Muscle layer of colon (tissue), 2 donors: ENCODE measurements at regions not wholly inside any gene's neighbourhood (a gene's known extent, or its start where the extent isn't known, plus 50 kb on each side); places are given as distances from the start of the nearest gene placed in this dataset.

Experiments
- H3K27ac ChIP-seq: one replicate; pipeline ENCODE4 v1.7.0; 2013; ENCODE audit warnings: low read depth, mild to moderate bottlenecking, low read length, moderate library complexity
- H3K27me3 ChIP-seq, 2 donors: one replicate each; pipeline ENCODE4 v1.7.0; 2013; ENCODE audit warnings: low read length in 2 of 2, mild to moderate bottlenecking in 2 of 2; ENCODE audit not compliant: insufficient read depth in 2 of 2, control insufficient read depth in 1 of 2
- H3K36me3 ChIP-seq: one replicate; pipeline ENCODE4 v1.7.0; 2013; ENCODE audit warnings: mild to moderate bottlenecking, low read length; ENCODE audit not compliant: insufficient read depth
- H3K4me1 ChIP-seq: one replicate; pipeline ENCODE4 v1.7.0; 2013; ENCODE audit warnings: mild to moderate bottlenecking, low read length; ENCODE audit not compliant: insufficient read depth
- H3K4me3 ChIP-seq, 2 donors: one replicate each; pipeline ENCODE4 v1.7.0; 2013; ENCODE audit warnings: low read length in 2 of 2, low read depth in 1 of 2, mild to moderate bottlenecking in 1 of 2, moderate library complexity in 1 of 2
- H3K9ac ChIP-seq: one replicate; pipeline ENCODE4 v1.7.0; 2013; ENCODE audit warnings: low read length
- H3K9me3 ChIP-seq: one replicate; pipeline ENCODE4 v1.7.0; 2013; ENCODE audit warnings: mild to moderate bottlenecking, low read length
- donor health status: abdominal sarcoma.
- donor health status: Adenocarcinoma of cecum.

GRCh38 chr18:1872274-1872673 lies 699.0 kb downstream of the METTL4 start:
- Histone ChIP-seq H3K4me1 (no peaks in the 10 kb centered on the region), H3K9ac (no peak overlapping the region), H3K27me3 (no peaks in the 10 kb centered on the region), H3K4me3 (no peak overlapping the region), H3K36me3 (no peaks in the 10 kb centered on the region), H3K9me3 (no peaks in the 10 kb centered on the region), H3K27ac (no peak overlapping the region)

- Histone ChIP-seq H3K9me3 (no peaks in the 10 kb centered on the region), H3K27me3 (no peaks in the 10 kb centered on the region), H3K27ac (no peak overlapping the region), H3K4me3 (no peak overlapping the region), H3K9ac (no peak overlapping the region), H3K4me1 (no peaks in the 10 kb centered on the region), H3K36me3 (no peaks in the 10 kb centered on the region)
These were observed 696.1 kb downstream of the METTL4 start for GRCh38 chr18:1875219-1875618.

GRCh38 chr18:1884623-1885022 lies 686.7 kb downstream of the METTL4 start:
- Histone ChIP-seq H3K27ac (no peak overlapping the region), H3K36me3 (no peaks in the 10 kb centered on the region), H3K27me3 (no peaks in the 10 kb centered on the region), H3K4me3 (no peak overlapping the region), H3K9me3 (no peaks in the 10 kb centered on the region), H3K9ac (no peak overlapping the region), H3K4me1 (no peaks in the 10 kb centered on the region)

- no peak overlapping the region for H3K27ac ChIP-seq
- no peak overlapping the region for H3K9ac ChIP-seq
- H3K9me3 ChIP-seq, result no peaks in the 10 kb centered on the region
- H3K4me3 ChIP-seq, result no peak overlapping the region
- H3K27me3 ChIP-seq, result no peaks in the 10 kb centered on the region
- H3K4me1 ChIP-seq, result no peaks in the 10 kb centered on the region
- no peaks in the 10 kb centered on the region for H3K36me3 ChIP-seq
These were observed 679.7 kb downstream of the METTL4 start for GRCh38 chr18:1891641-1892040.

GRCh38 chr18:1892191-1892590 lies 679.1 kb downstream of the METTL4 start:
- no peaks in the 10 kb centered on the region for H3K4me1 ChIP-seq
- no peak overlapping the region for H3K4me3 ChIP-seq
- no peak overlapping the region for H3K9ac ChIP-seq
- no peaks in the 10 kb centered on the region for H3K27me3 ChIP-seq
- H3K27ac ChIP-seq, result no peak overlapping the region
- no peaks in the 10 kb centered on the region for H3K36me3 ChIP-seq
- H3K9me3 ChIP-seq, result no peaks in the 10 kb centered on the region

GRCh38 chr18:1895456-1896185 lies 675.7 kb downstream of the METTL4 start:
- Histone ChIP-seq H3K4me3 (no peak overlapping the region), H3K4me1 (no peaks in the 10 kb centered on the region), H3K27ac (no peak overlapping the region), H3K9me3 (no peaks in the 10 kb centered on the region), H3K27me3 (no peaks in the 10 kb centered on the region), H3K9ac (no peak overlapping the region), H3K36me3 (no peaks in the 10 kb centered on the region)

- Histone ChIP-seq H3K36me3 (no peaks in the 10 kb centered on the region), H3K9me3 (peaks cover 3% of the 10 kb centered on the region), H3K27me3 (no peaks in the 10 kb centered on the region), H3K27ac (no peak overlapping the region), H3K9ac (no peak overlapping the region), H3K4me1 (no peaks in the 10 kb centered on the region), H3K4me3 (no peak overlapping the region)
These were observed 664.9 kb downstream of the METTL4 start for GRCh38 chr18:1906421-1906820.

- H3K36me3 ChIP-seq, result no peaks in the 10 kb centered on the region
- H3K27ac ChIP-seq, result no peak overlapping the region
- no peaks in the 10 kb centered on the region for H3K27me3 ChIP-seq
- no peaks in the 10 kb centered on the region for H3K4me1 ChIP-seq
- peaks cover 3% of the 10 kb centered on the region for H3K9me3 ChIP-seq
- no peak overlapping the region for H3K9ac ChIP-seq
- no peak overlapping the region for H3K4me3 ChIP-seq
These were observed 663.7 kb downstream of the METTL4 start for GRCh38 chr18:1907470-1908206.

- Histone ChIP-seq H3K27ac (no peak overlapping the region), H3K9me3 (peaks cover 3% of the 10 kb centered on the region), H3K4me1 (no peaks in the 10 kb centered on the region), H3K27me3 (no peaks in the 10 kb centered on the region), H3K9ac (no peak overlapping the region), H3K4me3 (no peak overlapping the region), H3K36me3 (no peaks in the 10 kb centered on the region)
These were observed 656.8 kb downstream of the METTL4 start for GRCh38 chr18:1914489-1914888.

- Histone ChIP-seq H3K9me3 (no peaks in the 10 kb centered on the region), H3K36me3 (no peaks in the 10 kb centered on the region), H3K9ac (no peak overlapping the region), H3K27ac (no peak overlapping the region), H3K4me3 (no peak overlapping the region), H3K27me3 (no peaks in the 10 kb centered on the region), H3K4me1 (no peaks in the 10 kb centered on the region)
These were observed 654.3 kb downstream of the METTL4 start for GRCh38 chr18:1916869-1917523.

GRCh38 chr18:1917569-1917968 lies 653.7 kb downstream of the METTL4 start:
- Histone ChIP-seq H3K27me3 (no peaks in the 10 kb centered on the region), H3K27ac (no peak overlapping the region), H3K4me1 (no peaks in the 10 kb centered on the region), H3K36me3 (no peaks in the 10 kb centered on the region), H3K9ac (no peak overlapping the region), H3K9me3 (no peaks in the 10 kb centered on the region), H3K4me3 (no peak overlapping the region)
